NB4 (cell line): ENCODE measurements at regions not wholly inside any gene's neighbourhood (a gene's known extent, or its start where the extent isn't known, plus 50 kb on each side); places are given as distances from the start of the nearest gene placed in this dataset.

Experiments used
- DNase-seq: peaks from one replicate; pipeline ENCODE4 v3.0.0; 2010; ENCODE audit warnings: low read depth
- H3K4me3 ChIP-seq: one replicate; pipeline ENCODE4 v1.5.1; 2011; ENCODE audit warnings: mild to moderate bottlenecking, low read depth, low read length, moderate library complexity
- CTCF ChIP-seq: IDR thresholded peaks from one replicate; pipeline ENCODE4 v1.5.1; 2012; ENCODE audit warnings: low read depth, low read length
- MAX ChIP-seq: IDR thresholded peaks from 2 replicates; pipeline ENCODE4 v1.6.1; 2011; ENCODE audit warnings: low read depth, low read length
- MYC ChIP-seq: IDR thresholded peaks from 2 replicates; pipeline ENCODE4 v1.6.1; 2011; ENCODE audit warnings: low read depth, low read length
- POLR2A ChIP-seq: IDR thresholded peaks from 2 replicates; pipeline ENCODE4 v1.6.1; 2011; ENCODE audit warnings: mild to moderate bottlenecking; ENCODE audit not compliant: insufficient read length; ENCODE audit errors: extremely low read depth

- H3K4me3 ChIP-seq, result no peak overlapping the region
- DNase-seq, result no peak
- TF ChIP-seq POLR2A (no peak), CTCF (no peak), MYC (no peak), MAX (no peak)
These were observed 182.7 kb downstream of the PABPC4L start for GRCh38 chr4:134018846-134019245.

- DNase-seq, result no peak
- TF ChIP-seq MYC (no peak), POLR2A (no peak), MAX (no peak)
- H3K4me3 ChIP-seq, result no peak overlapping the region
These were observed 200.5 kb downstream of the PABPC4L start for GRCh38 chr4:134001057-134001456.

GRCh38 chr4:133997436-133997835 lies 204.2 kb downstream of the PABPC4L start:
- no peak for DNase-seq
- no peak overlapping the region for H3K4me3 ChIP-seq

GRCh38 chr4:133996431-133997121 lies 205.0 kb downstream of the PABPC4L start:
- H3K4me3 ChIP-seq, result no peak overlapping the region
- no peak for TF ChIP-seq MYC
- TF ChIP-seq CTCF, result no peak
- TF ChIP-seq MAX, result no peak
- no peak for TF ChIP-seq POLR2A
- no peak for DNase-seq

More at GRCh38 chr4:133997436-133997835, 204.2 kb downstream of the PABPC4L start:
- TF ChIP-seq CTCF, result no peak

- no peak overlapping the region for H3K4me3 ChIP-seq
- no peak for TF ChIP-seq POLR2A
- no peak for TF ChIP-seq CTCF
- TF ChIP-seq MYC, result no peak
- TF ChIP-seq MAX, result no peak
- no peak for DNase-seq
These were observed 206.2 kb downstream of the PABPC4L start for GRCh38 chr4:133995243-133995960.

- no peak for TF ChIP-seq MYC
- no peak for TF ChIP-seq CTCF
- TF ChIP-seq MAX, result no peak
- no peak for TF ChIP-seq POLR2A
- DNase-seq, result no peak
- H3K4me3 ChIP-seq, result no peak overlapping the region
These were observed 218.9 kb downstream of the PABPC4L start for GRCh38 chr4:133982533-133983224.
